ENCODE measurements at regions not wholly inside any gene's neighbourhood (a gene's known extent, or its start where the extent isn't known, plus 50 kb on each side); places are given as distances from the start of the nearest gene placed in this dataset.

- TF ChIP-seq CTCF (IDR thresholded peaks at IDR 0.05) = no peak
- intact Hi-C loops (cut with DNase I, micrococcal nuclease) = no loop called here
These were observed 911.9 kb downstream of the TTLL7 start for GRCh38 chr1:83086986-83087512.

GRCh38 chr1:83086346-83086745 is 912.6 kb downstream of the TTLL7 start:
- H3K27me3 Mint-ChIP-seq = no peaks in the 10 kb centered on the region
- intact Hi-C loops (cut with DNase I, micrococcal nuclease) = no loop called here
- no peaks in the 10 kb centered on the region for H3K36me3 Mint-ChIP-seq (ENCODE audit: low read depth)
- Histone ChIP-seq H3K9me3 (ENCODE audit: control insufficient read depth in 1 of 2, insufficient read depth in 1 of 2, low read length in 2 of 2) (no peaks in the 10 kb centered on the region), H3K27me3 (ENCODE audit: control insufficient read depth in 1 of 2, insufficient read depth in 2 of 2, low read length in 2 of 2) (no peaks in the 10 kb centered on the region), H3K4me3 (ENCODE audit: low read length) (no peak overlapping the region), H3K27ac (ENCODE audit: low read depth in 1 of 2, low read length in 2 of 2) (no peak overlapping the region), H3K36me3 (ENCODE audit: insufficient read depth, low read length) (no peaks in the 10 kb centered on the region), H3K4me1 (ENCODE audit: insufficient read depth, low read length) (no peaks in the 10 kb centered on the region)
- H3K4me3 Mint-ChIP-seq = no peak overlapping the region
- no peaks in the 10 kb centered on the region for H3K4me1 Mint-ChIP-seq (ENCODE audit: low read depth)
- no peaks in the 10 kb centered on the region for H3K9me3 Mint-ChIP-seq
- no peak for TF ChIP-seq CTCF (IDR thresholded peaks at IDR 0.05)
- no peak for DNase-seq
- ChIA-PET CTCF (no interaction called here), POLR2A (no interaction called here)
- no peak for ATAC-seq (ENCODE audit: poor library complexity)
- no peak overlapping the region for H3K27ac Mint-ChIP-seq

More at GRCh38 chr1:83086986-83087512, 911.9 kb downstream of the TTLL7 start:
- DNase-seq (no peak), ATAC-seq (ENCODE audit: poor library complexity) (no peak)
- Mint-ChIP-seq H3K4me3 (no peak overlapping the region), H3K9me3 (no peaks in the 10 kb centered on the region), H3K27ac (no peak overlapping the region), H3K36me3 (ENCODE audit: low read depth) (no peaks in the 10 kb centered on the region), H3K4me1 (ENCODE audit: low read depth) (no peaks in the 10 kb centered on the region), H3K27me3 (no peaks in the 10 kb centered on the region)
- CTCF ChIA-PET = no interaction called here
- Histone ChIP-seq H3K9me3 (ENCODE audit: control insufficient read depth in 1 of 2, insufficient read depth in 1 of 2, low read length in 2 of 2) (no peaks in the 10 kb centered on the region), H3K4me1 (ENCODE audit: insufficient read depth, low read length) (no peaks in the 10 kb centered on the region), H3K4me3 (ENCODE audit: low read length) (no peak overlapping the region), H3K27ac (ENCODE audit: low read depth in 1 of 2, low read length in 2 of 2) (no peak overlapping the region), H3K36me3 (ENCODE audit: insufficient read depth, low read length) (no peaks in the 10 kb centered on the region), H3K27me3 (ENCODE audit: control insufficient read depth in 1 of 2, insufficient read depth in 2 of 2, low read length in 2 of 2) (no peaks in the 10 kb centered on the region)
- POLR2A ChIA-PET = no interaction called here

- no peaks in the 10 kb centered on the region for H3K36me3 Mint-ChIP-seq (ENCODE audit: low read depth)
These were observed 915.2 kb downstream of the TTLL7 start for GRCh38 chr1:83083589-83084224.

More at GRCh38 chr1:83083589-83084224, 915.2 kb downstream of the TTLL7 start:
- H3K27me3 ChIP-seq (ENCODE audit: control insufficient read depth in 1 of 2, insufficient read depth in 2 of 2, low read length in 2 of 2) = no peaks in the 10 kb centered on the region
- TF ChIP-seq CTCF (IDR thresholded peaks at IDR 0.05) = no peak
- H3K9me3 ChIP-seq (ENCODE audit: control insufficient read depth in 1 of 2, insufficient read depth in 1 of 2, low read length in 2 of 2) = no peaks in the 10 kb centered on the region
- ChIA-PET CTCF (no interaction called here), POLR2A (no interaction called here)
- intact Hi-C loops (cut with DNase I, micrococcal nuclease) = no loop called here
- H3K36me3 ChIP-seq (ENCODE audit: insufficient read depth, low read length) = no peaks in the 10 kb centered on the region
- Mint-ChIP-seq H3K27me3 (no peaks in the 10 kb centered on the region), H3K27ac (no peak overlapping the region), H3K4me3 (no peak overlapping the region), H3K9me3 (peaks cover 4% of the 10 kb centered on the region), H3K4me1 (ENCODE audit: low read depth) (no peaks in the 10 kb centered on the region)
- H3K4me1 ChIP-seq (ENCODE audit: insufficient read depth, low read length) = no peaks in the 10 kb centered on the region
- no peak overlapping the region for H3K4me3 ChIP-seq (ENCODE audit: low read length)
- H3K27ac ChIP-seq (ENCODE audit: low read depth in 1 of 2, low read length in 2 of 2) = no peak overlapping the region
- no peak for ATAC-seq (ENCODE audit: poor library complexity)
- DNase-seq = no peak
